ENCODE measurements at regions not wholly inside any gene's neighbourhood (a gene's known extent, or its start where the extent isn't known, plus 50 kb on each side); places are given as distances from the start of the nearest gene placed in this dataset.

DNA sequence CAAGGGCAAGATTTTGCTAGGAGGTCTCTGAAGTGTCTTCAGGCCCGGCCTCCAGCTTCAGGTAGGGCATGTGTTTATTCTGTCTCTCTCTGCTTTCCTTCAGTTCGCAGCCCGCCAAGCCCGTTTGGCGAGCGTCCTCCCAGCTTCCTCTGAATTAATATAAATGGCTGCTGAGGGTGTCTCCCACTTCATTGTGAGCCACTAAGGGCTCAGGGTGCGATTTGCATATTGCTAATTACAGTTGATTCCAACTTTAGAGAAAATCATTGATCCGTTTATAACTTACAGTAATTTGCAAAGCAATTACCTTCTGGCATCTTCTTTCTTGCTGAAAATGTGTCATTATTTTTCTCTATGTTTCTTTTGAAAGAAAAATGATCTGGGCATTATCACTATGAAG lies 128.3 kb upstream of the SORCS3 start:
- TF ChIP-seq, protein P1, sequence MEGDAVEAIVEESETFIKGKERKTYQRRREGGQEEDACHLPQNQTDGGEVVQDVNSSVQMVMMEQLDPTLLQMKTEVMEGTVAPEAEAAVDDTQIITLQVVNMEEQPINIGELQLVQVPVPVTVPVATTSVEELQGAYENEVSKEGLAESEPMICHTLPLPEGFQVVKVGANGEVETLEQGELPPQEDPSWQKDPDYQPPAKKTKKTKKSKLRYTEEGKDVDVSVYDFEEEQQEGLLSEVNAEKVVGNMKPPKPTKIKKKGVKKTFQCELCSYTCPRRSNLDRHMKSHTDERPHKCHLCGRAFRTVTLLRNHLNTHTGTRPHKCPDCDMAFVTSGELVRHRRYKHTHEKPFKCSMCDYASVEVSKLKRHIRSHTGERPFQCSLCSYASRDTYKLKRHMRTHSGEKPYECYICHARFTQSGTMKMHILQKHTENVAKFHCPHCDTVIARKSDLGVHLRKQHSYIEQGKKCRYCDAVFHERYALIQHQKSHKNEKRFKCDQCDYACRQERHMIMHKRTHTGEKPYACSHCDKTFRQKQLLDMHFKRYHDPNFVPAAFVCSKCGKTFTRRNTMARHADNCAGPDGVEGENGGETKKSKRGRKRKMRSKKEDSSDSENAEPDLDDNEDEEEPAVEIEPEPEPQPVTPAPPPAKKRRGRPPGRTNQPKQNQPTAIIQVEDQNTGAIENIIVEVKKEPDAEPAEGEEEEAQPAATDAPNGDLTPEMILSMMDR (IDR thresholded peaks at IDR 0.05): no peak
- TF ChIP-seq POLR2A (IDR thresholded peaks at IDR 0.05): no peak
